NCI-H748 treated with DMSO at 0.1 percent for 48 hours (cell line): ENCODE measurements at regions not wholly inside any gene's neighbourhood (a gene's known extent, or its start where the extent isn't known, plus 50 kb on each side); places are given as distances from the start of the nearest gene placed in this dataset.

ENCODE experiments used
- DNase-seq: peaks from one replicate; lab custom pipeline; 2025; lab: John Stamatoyannopoulos, UW

DNA sequence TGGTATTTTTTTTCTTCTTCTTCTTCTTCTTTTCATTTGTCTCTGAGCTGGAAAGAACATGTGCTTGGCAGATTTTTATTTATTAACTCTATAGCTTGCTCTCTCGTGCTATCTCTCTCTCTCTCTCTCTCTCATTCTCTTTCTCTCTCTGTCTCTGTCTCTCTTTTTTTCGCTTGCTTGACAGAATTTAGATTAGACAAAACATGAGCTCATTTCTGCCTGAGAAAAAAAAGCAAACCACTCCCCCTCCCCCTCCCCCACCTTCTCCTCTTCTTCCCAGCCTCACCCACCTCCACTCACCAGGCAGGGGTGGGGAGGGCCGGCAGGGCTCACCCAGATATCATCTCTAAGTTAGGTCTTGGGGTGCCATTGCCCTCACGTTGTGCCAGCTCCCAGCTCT, 81.5 kb downstream of the PJA1 start:
- DNase-seq: no peak

DNA sequence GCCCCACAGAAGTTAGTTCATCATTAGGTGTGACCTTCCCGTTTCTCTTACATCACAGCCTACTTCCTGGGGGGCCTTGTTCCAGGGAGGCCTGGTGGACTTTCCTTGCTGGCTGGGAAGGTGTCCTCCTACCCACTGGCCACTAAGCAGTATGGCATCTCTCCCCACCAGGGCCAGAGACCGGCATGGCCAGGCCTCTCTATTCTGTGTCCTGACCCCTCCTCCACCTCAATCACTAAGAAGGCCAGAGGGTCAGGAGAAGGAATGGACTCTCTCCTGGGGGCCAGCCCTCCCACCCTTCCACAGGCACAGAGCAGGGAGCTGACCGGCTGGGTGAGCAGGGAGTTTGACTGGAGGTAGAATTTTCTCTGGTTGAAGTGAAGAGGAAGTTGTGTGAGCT, 81.9 kb downstream of the PJA1 start:
- no peak for DNase-seq

DNA sequence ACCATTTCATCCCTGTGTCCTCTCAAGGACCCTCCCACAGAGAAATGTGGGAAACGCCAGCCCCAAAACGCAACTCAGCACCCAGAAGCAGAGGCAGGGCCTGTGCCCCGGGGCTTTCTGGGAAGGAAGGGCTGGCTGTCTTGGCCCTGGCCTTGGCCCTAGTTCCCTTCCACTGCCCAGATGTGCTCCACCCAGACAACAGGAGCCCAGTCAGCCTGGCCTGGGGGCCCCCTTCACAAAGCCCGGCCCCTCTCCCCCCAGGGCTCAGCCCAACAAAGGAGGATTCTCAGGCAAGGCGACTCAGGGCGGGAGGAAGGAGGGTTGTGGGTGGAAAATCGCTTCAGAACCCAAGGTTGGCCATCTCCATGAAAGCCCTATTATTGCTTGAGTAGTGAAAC, 82.5 kb downstream of the PJA1 start:
- no peak for DNase-seq

DNA sequence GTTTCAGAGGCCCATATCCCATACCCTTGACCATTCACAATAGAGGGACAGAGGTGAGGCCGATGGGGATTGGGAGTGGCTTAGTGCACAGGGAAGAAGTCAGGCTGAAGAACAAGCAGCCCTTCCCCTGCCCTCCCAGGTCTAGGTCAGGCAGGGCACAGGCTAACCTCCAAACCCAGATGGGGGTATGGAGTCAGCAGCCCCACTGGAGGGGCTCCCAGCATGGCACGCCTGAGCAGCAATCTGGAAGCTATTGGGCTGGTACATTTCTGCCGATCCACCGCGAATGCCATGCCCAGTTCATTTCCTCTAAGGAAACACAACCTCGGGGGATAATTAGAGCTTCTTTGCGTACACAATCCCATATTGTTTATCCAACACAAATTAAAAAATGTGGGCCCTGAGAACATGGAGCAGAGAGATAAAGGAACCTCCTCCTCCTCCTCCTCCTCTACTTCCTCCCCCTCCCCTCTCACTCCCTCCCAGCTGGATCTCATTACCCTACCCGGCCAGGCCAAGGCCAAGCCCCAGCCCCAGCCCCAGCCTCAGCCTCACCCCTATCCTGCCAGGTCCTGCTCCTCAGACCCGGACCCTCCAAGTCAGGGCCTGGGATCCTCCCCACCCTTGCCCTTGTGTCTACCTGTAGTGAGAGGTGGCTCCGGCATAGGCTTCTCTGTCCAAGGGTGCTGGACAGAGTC, 83.0 kb downstream of the PJA1 start:
- no peak for DNase-seq

DNA sequence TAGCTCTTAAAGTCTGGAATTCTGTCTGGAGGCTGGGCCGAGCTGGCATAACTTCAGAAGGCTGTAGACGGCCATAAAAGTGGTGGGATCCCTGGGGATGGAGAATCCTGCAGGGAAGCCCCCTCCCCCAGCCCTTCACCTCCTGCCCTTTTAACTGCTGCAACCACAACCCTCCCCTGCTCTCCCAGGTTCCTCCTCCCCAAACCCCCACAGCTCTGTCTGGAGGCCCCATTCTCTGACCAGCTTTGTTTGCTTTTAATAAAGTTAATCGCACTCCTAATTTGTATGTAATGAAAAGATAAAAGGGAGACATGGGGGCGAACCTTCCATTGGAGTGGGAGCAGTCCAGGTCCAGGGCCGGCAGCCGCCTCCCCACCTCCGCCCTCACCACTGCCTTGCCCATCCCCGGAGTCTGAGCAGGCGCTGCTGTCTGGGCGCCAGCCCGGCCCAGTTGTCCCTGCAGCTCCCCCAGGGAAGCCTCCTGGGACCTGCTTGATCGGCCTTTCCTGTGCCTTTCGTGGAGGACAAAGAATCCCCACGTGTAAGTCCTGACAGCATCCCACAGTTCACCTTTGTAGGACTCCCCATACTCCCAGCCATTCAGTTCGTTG, 84.3 kb downstream of the PJA1 start:
- DNase-seq: no peak

DNA sequence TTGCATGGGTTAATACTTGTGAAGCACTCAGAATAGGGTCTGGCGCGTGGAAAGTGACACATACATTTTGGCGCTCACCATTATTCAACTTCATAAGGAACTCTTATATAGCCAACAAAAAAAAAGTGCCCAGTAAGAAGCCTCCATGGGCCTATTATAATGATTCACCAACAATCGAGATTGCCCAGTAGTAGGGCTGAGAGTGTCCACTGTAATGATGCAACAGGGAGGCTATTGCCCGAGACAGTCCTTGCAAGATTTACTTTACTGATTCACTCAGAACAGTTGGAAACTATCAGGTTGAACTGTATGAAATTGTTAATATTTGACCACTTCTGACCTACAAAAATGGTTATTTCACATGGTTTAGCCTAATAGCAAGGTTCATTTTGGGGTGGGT, 86.0 kb downstream of the PJA1 start:
- no peak for DNase-seq

DNA sequence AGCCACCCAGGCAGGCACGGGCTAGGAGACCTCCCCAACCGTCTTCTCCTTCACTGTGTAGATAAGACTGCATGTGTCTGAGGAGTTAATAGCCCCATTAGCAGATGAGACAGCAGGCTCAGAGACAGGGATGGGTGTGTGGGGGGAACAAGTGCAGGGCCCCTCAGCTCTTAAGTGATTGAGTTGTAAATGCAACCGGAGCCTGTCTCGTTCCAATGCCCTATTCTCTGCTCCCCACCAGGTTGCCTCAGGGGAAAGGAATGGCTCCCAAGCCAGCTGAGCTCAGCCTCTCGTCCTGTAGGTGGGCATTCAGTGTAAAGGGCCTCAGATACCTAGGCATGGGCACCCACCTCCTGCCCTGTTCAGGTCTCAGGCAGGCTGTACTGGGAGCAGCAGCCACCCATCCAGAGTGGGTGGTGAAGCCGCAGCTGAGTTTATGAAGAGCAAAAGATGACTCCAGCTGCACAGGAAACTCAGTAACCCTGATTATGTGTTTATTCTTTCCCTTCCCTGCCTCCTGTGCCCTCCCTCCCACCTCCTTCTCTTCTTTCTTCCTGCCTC, 87.3 kb downstream of the PJA1 start:
- DNase-seq: no peak

DNA sequence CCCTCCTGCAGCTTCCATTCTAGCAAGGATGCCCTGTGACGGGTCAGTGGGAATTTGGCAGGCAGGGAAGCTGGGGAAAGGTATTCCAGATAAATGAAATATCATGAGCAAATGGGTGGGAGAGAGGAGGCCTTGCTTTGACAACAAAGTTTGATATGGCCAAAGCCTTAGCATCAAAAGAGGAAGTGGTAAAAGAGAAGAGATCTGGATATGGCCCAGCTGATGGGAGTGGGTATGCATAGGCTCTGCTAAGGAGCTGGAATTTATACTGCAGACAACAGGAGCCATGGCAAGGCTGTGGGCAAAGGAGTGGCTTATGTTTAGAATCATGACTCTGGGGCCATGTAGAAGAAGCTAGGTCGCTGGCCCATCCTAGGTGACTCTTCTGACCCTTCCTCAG, 89.2 kb downstream of the PJA1 start:
- DNase-seq: no peak

DNA sequence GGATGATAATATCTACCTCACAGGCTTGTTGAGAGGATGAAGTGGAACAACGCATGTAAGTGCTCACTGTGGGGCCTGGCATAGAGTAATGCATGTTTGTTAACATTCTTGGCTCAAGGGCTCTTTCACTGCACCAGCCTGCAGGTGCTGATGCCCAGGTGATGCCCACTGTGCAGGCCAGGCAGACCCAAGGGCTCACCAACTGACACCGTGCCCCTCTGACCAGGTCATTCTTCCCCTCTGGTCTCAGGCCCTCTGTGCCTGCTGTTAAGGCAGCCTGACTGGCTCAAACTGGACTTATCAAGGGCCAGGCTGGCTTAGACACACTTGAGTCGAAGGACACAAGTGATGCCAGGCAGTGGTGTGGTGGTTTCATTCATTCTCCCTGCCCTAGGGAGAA, 90.5 kb downstream of the PJA1 start:
- no peak for DNase-seq

DNA sequence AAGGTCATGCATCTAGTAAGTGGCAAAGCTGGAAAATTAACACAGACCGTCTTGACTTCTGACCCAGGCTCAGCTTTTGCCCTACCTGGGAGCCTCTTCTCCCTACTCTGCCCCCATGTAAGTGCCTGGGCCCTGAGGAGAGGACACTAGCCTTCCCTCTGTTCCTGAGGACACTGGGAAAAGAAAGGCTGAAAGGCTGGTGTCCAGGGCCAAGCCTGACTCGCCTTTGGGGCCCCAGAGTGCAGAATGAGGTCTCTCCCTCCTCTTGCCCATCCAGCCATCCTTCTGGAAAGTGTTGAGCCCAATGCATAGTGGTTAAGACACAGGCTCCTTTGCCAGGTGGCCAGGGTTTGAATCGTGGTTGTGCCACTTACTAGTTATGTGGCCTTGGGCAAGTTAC, 91.5 kb downstream of the PJA1 start:
- no peak for DNase-seq

DNA sequence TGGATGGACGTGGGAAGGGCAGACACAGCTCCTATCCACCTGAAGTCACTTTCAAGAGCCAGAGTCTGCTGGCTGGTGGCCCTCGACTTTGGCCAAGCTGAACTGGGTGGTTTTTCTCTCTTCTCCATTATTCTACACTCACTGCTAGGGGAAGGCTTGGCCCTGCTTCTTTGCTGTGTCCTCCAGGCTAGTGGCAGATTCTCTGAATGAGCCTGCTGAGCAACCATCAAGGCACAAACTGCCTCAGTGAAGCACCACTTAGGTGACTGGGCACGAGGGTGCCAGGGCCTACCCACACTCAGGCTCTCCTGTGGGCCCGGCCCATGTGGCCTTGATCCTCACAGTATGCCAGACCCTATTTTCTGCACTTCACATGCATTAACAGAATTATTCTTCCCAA, 92.0 kb downstream of the PJA1 start:
- DNase-seq: no peak

DNA sequence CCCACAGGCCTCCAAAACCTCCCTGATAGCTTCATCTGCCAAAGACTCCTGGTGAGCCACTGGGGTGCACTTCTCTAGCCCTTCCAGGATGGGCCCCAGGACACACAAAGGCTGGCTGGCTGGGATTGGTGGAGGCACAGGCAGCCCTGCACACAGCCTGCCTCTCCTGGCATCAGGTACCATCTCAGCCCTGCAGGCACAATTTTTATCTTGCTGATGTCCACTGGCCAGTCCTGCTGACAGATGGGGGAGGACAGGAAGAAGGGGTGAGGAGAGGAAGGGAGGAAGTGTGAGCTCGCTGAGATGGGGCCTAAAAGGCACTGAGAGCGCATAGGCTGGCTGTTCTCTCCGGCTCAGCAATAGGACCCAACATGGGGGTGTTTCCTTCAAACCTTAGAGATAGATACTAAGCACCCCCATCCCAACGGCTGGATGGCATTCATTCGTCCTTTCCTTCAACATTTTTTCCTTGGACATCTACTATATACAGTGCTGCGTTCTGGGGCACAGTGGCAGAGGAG, 92.7 kb downstream of the PJA1 start:
- no peak for DNase-seq

DNA sequence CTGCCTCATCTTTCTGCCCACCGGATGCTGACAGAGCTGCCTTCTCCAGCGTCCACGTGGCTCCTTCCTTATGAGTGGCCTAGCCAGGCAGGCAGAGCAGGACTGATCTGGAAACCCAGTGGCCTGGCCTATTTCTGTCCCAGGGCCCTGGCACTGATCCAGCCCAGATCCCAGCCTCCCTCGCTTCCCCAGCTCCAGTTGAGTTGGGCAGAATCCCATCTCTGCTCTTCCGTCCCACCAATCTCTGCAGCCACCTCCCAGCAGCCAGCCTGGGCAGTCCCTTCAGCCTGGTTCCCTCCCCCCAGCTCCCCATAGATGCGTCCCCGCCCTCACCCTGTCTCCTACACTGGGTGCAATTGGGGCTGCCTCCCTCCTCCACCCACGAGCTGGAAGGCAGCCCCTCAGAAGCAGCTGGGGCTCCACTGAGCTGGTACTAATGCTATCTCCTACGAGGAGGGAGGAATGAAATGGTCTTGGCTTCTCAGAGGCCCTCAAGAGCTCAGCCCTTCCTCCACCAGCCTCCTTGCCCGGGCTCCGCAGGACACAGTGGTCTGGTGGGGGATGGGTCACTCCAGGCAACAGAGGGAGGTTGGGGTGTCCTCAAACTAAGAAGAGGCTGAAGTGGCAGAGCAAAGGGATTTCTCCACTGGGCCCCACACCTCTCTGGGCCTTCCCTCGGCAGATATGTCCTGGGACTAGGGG, 94.2 kb downstream of the PJA1 start:
- DNase-seq: no peak

DNA sequence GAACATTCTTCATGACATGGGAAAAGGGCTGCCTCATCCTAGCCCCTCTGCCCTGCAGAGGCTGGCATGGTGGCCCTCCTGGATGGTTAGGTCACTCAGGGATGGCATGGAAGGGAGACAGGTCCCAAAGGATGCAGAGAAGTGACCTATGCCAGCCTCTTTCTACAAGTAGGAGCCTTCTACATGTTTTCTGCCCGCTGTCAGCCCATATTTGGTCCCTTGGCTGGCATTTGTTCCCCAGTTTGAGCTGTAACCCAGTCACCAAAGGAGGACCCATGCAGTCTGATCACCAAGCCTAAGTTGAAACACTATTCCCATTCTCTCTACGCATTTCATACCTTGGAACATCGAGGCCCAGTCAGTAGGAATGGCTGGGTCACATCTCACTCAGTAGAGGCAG, 95.4 kb downstream of the PJA1 start:
- DNase-seq: no peak

DNA sequence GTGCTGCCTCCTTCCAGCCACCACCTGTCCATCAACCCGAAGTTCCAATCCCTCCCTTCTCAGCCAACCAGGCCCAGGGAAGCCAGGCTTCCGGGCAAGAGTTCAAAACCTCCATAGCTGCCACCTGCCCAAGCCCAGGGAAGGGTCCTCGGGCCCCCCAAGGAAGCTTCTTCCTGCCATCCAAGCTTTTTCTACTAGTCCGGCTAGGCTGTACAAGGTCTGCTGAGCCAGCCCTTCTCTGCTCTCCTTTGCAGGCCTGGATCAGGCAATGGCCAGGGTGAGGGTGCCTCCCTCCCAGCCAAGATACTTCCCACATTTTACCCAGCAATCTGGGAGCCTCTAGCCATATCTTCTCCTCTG, 96.2 kb downstream of the PJA1 start:
- DNase-seq: no peak

DNA sequence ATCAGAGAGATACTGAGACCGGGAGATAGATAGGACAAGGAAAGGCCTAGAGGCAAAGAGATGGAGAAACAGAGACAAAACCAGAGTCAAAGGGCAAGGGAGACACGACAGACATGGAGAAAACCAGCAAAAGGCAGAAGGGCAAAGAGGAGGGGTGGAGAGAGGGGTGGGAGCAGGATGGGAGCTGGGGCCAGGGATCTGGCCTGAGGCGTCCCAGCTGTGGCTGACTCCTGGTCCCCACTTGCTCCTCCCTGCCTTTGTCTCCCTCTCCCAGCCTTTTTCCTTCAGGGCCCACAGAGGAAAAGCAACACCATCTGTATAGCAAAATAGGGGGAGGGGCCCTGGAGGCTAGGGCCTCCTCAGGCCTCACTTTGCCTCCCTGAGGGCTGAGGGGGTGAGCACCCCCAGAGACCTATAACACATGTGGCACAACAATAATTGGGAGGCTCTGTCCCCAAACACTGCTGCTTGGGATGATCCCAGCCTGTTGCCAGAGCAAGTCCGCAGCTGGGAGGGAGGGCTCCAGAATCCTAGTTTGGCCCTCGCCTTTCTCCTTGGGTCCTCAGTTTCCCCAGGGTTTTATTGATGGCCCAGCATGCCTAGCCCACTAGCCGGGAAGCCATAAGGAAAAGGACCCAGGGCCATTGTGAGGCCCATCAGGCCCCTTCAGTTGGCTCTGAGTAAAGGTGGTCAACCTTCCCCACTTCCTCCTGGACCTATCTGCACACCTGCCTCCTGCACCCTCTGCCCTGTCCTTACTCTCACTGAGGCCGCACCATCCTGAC, 96.8 kb downstream of the PJA1 start:
- DNase-seq: no peak

DNA sequence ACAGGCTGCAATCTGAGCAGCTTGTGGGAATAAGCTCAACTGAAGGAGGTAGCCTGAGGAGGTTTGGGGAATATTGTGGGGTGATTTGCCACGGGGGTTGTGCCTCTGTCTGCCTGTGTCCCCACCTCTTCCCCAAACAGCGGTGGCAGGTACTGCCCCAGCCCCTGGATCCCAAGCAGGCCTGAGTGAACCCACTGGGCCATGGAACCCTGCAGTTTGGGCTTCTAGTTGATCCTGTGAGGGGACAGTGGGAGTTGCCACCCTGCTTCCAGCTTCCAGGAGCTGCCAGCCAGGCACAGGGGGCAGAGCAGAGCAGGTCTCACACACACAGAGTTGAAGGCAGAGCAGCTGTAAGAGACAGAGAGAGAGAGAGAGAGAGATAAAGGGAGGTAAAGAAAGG, 97.4 kb downstream of the PJA1 start:
- DNase-seq: no peak

DNA sequence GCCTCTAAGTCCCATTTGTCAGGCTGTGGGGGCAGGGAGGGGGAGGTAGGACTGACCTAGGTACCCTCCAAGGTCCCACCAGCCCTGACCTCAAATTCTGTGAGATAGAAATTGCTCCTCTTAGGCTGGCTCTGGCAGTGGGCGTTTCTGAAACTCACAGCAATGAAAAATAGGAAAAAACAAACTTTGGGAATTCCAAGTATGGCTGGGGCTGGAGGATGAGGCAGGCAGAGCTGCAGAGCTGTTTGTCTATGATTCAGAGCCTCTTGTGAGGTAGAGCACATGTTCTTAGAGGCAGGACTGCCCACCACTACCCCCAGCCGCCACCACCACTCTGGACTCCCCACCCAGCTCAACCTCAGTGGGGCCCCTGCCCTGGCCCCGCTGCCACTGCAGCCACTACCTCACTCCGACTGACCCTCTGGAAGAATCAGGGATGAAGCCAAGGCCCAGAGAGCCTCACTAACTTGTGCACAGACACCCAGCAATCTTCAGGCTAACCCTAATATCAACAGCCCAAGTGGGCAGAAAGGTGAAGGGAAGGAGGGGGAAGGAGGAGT, 98.2 kb downstream of the PJA1 start:
- DNase-seq: no peak

DNA sequence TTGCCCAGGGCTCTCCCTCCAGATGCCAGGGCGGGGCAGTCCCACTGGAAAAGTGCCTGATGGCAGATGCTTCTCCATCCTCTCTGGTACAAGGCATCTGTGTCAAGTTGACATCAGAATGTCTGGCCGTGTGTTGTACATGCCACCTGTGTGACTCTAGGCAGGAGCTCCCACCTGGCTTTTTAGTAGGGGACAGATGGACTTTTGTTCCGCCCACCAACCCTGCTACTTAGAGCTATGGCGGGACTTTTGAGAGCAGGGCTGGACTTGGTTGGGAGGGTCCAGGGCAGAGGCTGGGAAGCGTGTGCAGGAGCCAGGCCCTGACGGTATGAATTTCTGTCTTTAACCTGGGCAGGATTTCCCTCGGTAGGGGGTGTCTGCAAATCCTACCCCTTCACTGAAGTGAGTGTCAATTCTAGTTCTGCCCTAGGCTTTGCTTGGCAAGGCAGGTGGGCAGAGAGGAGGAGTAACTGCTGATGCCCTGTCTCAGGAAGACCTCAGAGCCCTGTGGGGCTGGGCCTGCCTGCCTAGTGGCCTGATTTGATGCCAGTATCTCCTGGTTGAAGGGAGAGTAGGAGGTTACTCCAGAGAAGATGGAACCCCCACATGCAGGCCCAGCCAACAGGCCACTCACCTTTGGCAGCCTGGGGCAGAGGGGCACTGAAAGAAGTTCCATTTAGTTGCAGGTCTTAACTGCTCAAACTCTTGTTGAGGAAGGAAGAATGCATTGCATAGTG, 99.1 kb downstream of the PJA1 start:
- DNase-seq: no peak

DNA sequence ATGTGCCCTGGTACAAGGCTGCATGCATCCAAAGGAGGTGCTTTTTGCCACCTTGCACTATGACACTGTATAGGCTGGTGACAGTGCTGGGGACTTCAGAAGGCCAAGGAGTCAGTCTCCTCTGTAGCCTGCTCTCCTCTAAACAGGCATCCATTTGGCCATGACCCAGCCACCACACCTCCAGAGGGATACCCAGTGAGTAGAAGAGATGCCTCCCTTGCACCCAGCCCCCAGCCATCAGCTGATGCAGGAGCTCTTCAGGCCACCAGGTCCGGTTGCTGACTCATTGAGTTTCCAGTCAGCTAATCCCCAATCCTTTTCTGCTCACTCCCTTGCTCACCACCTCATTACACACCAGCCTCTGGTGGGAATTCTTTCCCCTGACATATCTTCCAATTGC, 99.8 kb downstream of the PJA1 start:
- no peak for DNase-seq

DNA sequence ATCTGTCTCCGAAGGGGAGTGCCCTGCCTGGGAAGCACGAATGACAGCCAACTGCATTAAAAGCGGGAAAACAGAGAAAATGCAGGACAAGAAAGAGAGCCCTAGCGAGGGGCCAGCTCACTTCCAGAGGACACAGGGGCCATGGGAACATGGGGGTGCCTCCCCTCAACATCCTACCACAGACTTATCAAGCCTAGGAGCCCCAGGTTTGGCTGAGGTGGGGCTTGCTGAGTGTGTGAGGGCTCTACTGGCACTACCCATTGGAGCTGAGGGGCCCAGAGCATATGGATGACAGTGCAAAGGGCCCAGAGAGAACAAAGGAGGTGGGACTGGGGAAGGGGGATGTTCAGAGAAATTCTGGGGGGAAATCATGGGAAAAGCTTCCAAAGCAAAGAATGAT, 101.8 kb downstream of the PJA1 start:
- DNase-seq: no peak
